NCI-H1694 treated with DMSO at 0.1 percent for 48 hours (cell line): ENCODE measurements at regions not wholly inside any gene's neighbourhood (a gene's known extent, or its start where the extent isn't known, plus 50 kb on each side); places are given as distances from the start of the nearest gene placed in this dataset.
"Not testable (repeated sequence)": the region's sequence is repeated elsewhere in the genome, so short reads cannot be mapped to it uniquely, and the experiment has no call there.

ENCODE experiments used
- DNase-seq: peaks from one replicate; lab custom pipeline; 2025; lab: John Stamatoyannopoulos, UW

DNA sequence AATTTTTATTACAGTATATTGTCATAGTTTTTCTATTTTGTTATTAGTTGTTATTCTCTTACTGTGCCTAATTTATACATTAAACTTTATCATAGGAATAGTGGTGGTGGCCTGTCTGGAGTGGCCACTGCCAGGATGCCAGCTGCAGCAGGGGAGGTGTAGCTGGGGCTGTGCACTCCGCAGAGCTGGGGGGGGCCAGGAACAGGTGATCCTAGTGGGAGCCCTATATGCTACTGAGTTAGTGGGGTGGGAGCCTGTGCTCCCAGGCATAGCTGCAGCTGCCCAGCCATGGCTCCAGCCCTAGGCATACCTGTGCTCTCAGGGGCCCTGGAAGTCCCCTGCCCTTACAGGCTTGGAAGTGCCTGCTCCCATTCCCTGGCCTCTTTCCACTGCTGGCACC, 638.1 kb upstream of the KCNMB2 start:
- no peak for DNase-seq

DNA sequence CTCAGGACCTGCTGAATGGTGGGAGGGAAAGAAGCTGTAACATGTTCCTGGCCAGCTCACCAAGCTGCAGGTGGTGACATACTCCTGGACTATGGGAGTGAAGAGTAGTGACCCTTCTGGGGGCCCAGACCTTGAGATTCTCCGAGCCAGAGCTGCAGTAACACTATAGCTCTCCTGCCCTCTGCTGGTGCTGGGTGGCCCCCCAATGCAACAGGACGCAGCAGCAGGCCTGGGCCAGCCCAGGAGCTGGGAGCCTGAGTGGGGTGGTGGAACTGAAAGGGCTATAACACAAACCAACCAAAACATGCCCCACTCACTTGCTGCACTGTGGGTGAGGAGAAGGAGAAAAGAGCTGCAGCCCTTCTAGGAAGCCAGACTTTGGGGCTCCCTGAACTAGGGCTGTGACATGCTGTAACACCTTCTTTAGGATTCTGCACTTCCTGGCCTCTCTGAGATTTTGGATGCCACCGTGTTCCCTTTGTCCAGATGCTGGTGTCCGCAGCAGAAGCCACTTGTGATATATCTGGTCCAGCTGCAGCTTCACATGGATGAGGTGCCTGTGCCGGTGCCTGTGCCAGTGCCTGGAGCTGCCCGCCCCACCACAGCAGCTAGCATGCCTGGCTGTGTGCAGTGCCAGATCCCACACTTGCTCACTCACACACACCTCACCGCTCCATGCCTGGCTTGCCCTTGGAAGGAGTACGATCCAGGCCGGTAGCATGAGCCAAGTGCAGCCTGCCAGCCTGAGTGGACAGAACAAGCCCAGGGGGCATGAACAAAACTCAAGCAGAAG, 636.8 kb upstream of the KCNMB2 start:
- DNase-seq = no peak

GRCh38 chr3:177902876-177903275, 633.4 kb upstream of the KCNMB2 start:
- DNase-seq = no peak

DNA sequence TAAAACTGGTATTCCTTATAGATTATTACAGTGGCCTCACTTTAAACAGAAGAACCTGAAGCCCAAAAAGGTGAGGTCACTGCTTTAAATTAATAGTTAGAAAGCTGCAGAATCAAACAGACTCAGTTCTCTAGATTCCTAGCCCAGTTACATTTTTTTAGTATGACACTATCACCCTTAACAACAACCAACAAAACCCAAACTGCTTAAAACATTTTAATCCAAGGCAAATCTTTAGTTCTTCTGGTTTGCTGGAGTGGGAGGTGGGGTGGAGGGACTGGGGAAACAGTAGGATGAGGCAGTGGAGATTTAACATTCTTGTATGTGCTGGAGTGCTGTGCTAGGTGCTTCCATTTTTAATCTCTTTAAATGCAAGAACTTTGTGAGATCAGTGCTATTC, 631.6 kb upstream of the KCNMB2 start:
- DNase-seq = no peak

DNA sequence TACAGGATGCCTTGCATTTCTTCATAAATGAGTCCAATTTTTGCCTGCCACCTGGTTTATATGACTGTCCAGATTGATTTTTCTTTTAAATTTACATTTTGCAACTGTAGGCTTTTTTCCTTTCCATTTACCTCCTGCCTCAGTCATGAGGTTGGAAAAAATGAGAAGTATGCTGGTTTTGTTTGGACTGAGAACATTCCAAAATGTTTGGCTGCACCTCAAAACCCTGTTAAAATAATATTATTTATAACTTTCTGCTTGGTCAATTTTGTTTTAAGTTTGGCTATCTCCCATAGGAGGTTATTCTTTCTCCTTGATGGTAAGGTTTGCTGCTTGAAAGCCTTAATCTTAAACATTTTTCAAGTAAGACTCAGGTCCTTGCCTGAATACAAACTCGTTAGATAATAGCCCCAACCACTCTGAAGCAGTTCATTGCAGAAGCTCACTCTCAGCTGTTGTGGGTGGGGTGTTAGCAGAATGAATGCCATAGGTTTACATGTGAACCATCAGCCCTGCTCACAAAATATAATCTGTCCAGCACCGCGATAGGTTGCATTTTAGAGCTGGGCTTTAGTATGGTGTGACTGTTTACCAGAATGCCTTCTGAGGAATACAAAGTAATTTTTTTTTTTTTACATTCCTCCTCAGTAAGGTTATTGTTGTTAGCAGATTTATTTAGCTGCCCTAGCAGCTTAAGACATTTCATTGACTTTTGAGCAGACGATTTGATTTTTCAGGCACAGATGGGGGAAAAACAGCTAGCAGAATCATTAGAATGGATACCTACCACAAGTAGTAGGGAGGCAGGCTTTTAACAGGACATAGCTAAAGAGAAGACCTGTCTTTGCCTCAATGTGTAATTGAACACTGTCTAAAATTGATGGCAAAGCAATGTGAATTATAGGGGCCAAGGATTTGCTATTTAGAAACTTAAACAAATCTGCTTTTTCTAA, 630.8 kb upstream of the KCNMB2 start:
- no peak for DNase-seq

GRCh38 chr3:177906126-177906511, 630.1 kb upstream of the KCNMB2 start:
- no peak for DNase-seq

DNA sequence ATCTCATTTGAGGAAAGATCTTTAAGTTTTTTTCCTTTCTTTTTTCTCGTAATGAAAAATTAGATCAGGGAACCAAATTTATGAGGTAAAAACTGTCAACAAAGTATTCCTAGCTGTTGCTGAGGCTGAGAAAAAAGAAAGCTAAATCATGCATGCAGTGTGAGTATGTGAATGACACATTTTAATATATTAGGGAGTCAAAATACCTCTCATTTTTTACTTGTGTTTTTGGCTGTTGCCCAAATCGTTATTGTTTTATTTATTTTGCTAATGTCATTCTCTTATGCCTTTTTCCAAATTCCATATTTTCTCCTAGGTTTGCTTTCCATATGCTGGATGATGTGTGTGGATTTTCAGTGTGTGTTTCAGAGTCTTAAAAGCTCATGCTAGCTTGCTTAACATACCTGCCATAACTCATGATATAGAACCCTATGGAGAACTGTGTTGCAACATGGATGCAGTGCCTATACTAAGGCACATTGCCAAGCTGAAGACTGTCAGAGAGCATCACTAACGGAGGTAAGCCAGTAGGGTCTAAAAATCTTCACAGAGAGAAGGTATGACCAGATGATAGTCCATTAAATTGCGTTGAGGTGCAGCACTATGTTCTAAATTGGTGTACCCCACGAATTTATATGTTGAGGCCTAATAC, 629.5 kb upstream of the KCNMB2 start:
- DNase-seq = no peak

GRCh38 chr3:177909530-177909929, 626.7 kb upstream of the KCNMB2 start:
- DNase-seq = not testable (repeated sequence)

- DNase-seq = no peak
These were observed 622.0 kb upstream of the KCNMB2 start for GRCh38 chr3:177914224-177914623.

- DNase-seq = no peak
These were observed 619.8 kb upstream of the KCNMB2 start for GRCh38 chr3:177916461-177916860.

DNA sequence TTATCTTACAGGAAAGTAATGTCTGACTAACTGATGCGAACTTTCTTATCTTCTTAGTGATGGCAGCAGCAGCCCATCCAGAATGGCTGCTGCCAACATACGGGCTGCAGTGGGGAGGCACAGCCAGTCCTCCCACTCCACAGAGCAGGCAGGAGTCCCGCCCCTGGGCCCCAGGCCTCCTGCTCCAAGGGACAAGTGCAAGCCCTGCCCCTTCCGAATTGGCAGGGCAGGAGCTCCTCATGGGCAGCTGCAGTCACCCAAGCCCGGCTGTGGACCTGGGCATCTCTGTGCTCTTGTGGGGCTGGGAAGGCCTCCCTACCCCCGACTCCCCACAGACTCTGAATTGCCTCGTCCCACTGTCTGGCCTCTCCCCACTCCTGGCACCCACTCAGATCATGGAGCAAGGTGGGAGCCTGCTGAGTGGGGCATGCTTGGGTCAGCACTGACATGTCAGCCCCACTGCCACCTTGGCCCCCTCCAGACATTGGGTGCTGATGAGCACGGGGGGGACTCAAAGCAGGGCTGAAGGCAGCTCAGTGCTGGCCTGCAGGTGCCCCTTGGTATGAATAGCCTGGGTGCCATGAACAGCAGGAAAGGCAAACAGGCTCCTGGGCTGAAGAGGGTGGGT, 618.9 kb upstream of the KCNMB2 start:
- DNase-seq = no peak

DNA sequence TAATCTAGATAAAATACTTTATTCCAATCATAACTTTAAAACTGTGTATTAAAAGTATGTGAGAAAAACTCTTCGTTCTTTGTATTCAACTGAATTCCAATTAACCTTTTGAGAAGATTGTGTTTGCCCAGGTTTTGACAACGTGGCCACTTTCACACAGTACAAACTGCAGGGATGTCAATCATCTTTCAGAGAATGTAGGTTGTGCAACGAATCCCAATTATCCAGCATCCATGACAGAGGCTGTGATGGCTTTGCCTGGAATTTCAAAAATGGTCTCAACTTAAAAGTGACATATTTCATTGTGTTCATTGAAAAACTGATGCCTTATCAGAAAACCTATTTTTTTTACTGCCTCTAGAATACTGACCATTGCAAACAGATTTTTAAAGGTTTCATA, 615.1 kb upstream of the KCNMB2 start:
- no peak for DNase-seq

GRCh38 chr3:177924261-177924660, 612.0 kb upstream of the KCNMB2 start:
- DNase-seq = no peak

DNA sequence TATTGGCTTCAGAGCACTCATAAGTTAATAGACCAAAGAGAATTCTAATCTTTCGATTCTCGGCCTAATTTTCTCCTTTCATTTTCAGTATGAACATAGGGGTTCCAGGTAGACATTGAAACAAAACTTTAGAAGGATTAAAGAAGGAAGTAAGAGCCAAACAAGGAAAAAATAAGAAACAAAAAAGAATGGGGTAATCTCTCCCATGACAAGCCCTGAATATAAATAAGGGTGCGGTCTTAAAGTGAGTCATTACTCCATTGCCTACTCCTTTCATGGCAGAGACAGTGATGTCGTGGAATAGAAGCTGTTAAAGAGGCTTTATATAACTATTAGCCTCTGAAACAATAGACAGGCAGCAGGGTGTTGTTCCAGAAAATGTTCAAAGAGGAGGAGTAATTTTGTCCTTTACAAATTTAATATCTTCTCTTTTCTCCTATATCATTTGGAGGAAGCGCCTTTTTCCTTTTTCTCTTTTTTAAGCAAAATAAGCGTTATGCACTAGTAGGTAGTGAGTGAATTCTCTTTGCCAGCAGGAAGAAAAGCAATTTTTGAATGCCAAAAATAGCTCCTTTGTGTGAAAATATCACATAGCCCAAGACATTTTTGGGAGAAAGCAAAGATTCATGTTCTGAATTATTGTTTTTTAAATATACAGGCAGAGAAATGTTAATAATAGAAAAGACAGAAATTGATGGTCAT, 607.9 kb upstream of the KCNMB2 start:
- no peak for DNase-seq

DNA sequence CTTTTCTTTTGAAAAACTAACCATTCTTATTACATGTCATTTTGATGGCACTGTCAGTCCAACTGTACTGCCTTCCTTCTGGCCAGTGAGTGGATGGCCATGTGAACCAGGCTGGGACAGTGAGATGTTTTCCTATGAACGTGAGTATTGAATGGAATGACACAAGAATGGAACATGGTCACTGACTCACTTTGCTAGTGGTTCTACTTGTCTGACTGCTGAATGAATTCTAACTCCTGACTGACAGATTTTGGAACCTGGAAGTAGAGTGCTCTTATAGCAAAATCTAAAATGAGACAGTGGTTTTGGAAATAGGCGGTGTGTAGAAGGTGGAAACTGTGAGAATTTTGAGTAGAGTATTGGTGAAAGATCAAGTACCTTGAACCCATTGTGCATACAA, 606.9 kb upstream of the KCNMB2 start:
- DNase-seq = no peak

DNA sequence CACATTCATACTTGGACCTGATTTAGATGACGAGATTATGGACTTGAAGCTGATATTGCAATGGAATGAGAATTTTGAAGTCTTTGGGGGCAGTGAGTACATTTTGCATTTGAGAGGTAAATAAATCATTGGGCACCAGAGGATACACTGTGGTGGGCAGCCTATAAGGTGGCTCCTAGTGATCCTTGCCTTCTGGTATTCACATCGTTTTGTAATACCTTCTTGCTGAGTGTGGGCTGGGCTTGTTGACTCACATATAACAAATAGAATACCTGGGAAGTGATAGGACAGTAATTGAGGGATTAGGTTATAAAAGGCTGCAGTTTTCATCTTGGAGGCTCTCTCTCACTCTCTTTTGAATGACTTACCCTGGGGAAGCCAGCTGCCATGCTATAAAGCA, 605.5 kb upstream of the KCNMB2 start:
- DNase-seq = no peak

DNA sequence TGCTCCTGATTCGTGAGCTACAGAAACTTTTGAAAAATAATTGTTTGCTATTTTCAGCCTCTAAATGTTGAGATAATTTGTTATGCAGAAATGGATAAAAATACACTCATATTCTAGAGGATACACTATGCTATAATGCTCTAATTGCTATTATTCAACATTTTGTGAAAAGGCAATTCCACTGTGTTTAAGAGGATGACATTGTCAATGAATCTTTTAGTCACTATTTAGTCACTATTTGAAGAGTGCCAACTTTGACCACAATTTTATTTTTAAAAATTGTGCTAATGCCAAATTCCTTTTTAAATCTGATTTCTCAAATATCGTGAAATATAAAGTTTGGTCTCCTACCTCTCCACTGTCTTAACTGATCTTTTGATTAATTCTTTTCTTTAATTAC, 604.9 kb upstream of the KCNMB2 start:
- no peak for DNase-seq

GRCh38 chr3:177932346-177932745, 603.9 kb upstream of the KCNMB2 start:
- DNase-seq = no peak

GRCh38 chr3:177932750-177933660, 603.2 kb upstream of the KCNMB2 start:
- no peak for DNase-seq
